NCI-H2196 (cell line): ENCODE measurements at regions not wholly inside any gene's neighbourhood (a gene's known extent, or its start where the extent isn't known, plus 50 kb on each side); places are given as distances from the start of the nearest gene placed in this dataset.

Experiments
- DNase-seq: peaks from one replicate; lab custom pipeline; 2025; ENCODE audit not compliant: unreplicated experiment; lab: John Stamatoyannopoulos, UW

DNA sequence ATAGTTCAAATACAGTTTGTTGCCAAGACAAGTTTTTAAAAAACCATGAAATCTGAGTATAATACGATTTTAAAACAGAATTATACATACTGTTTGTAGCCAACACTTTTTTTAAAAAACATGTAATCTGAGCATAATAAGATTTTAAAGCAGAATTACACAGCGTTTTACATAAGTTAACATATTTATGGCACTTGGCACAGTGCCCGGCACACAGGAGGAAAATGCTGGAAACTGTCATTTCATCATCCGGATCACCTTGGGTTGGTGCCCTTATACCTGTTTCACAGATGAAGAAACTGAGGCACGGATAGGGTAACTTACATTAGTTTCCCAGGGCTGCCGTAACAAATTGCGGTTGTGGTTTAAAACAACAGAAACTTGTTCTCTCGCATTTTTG, 193.0 kb downstream of the BMP7 start:
- no peak for DNase-seq

DNA sequence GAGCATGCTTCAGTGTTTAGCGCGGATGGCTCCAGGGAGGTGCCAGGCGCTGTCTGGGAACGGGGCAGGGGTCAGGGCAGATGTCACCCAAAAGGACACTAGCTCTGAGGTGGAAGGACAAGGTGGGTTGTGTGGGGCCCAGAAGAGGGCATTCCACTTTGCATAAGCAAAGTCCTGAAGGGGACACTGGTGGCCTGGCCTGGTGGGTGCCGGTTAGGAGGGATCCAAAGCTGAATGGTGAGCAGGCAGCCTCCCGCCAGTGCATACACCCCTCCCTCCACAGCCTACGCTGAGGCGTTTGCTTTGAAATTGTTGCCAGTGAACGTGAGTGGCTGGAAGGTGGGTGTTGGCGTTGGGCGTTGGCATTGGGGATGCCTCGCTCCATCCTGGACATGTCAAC, 192.1 kb downstream of the BMP7 start:
- DNase-seq = no peak

GRCh38 chr20:57075181-57075580, 191.3 kb downstream of the BMP7 start:
- no peak for DNase-seq

DNA sequence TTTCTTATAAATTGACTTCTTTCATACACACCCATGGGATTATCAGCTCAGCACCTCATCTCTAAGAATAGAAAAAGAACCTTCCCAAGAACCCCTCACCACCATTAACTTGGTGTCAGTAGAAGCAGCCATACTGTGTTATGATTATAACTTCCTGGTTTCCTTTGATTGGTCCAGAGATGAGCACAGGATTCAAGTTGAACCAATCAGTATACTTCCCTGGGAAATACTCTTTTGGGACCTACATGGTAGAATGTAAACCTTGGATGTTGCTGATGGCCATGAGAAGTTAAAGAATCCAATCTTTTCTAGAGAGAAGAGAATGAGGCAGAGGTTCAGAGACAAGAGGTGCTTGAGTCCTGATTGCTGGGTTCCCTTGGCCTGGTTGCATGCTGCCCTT, 190.8 kb downstream of the BMP7 start:
- no peak for DNase-seq

DNA sequence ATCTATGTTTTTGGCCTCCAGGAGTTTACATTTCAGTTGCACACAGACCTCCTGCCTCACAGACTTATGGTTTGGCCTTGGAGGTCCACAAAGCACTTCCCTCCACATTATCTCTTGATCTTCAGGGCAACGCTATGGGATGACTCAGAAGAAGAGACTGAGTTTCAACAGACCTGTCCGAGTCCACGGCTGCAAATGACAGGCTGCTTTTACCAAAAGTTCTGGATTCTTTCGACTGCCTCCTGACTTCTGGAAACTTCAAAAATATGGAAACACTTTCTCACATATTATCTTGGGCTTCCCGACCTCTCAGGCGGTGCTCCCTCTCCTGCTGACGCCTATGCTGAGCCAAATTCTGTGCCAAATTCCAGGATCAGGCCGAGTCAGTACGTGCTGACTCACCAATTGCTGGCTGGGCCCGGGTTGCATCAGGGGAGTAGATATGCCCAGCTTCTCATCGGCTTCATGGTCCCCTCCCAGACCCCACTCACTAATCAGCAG, 190.2 kb downstream of the BMP7 start:
- DNase-seq = no peak

DNA sequence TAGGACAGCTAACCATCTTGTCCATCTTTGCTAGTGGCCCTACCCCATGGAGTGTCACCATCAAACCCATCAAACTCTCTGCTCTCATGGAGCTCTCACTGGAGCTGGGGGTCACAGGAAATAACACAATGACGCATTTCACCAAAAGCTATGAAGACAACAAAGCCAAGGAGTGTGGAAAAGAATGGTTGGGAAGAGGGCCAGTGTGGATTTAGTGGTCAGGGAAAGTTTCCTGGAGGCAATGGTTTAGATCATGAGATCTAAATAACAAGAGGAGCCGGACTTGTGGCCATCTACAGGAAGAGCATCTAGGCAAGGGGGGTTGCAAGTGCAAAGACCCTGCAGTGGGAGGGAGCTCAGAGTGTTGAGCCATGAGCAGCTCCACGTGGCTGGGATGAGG, 189.5 kb downstream of the BMP7 start:
- DNase-seq = no peak

DNA sequence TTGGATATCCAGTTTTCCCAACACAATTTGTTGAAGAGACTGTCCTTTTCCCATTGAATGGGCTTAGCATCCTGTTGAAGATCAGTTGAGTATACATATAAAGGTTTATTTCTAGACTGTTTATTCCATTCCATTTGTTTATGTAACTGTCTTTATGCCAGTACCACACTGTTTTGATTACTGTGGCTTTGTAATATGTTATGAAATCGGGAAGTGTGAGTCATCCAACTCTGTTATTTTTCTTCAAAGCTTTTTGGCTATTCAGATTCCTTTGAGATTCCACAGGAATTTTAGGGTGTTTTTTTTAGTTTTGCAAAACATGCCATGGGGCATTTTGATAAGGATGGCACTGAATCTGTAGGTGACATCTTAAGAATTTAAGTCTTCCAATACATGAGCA, 188.3 kb downstream of the BMP7 start:
- DNase-seq = no peak

DNA sequence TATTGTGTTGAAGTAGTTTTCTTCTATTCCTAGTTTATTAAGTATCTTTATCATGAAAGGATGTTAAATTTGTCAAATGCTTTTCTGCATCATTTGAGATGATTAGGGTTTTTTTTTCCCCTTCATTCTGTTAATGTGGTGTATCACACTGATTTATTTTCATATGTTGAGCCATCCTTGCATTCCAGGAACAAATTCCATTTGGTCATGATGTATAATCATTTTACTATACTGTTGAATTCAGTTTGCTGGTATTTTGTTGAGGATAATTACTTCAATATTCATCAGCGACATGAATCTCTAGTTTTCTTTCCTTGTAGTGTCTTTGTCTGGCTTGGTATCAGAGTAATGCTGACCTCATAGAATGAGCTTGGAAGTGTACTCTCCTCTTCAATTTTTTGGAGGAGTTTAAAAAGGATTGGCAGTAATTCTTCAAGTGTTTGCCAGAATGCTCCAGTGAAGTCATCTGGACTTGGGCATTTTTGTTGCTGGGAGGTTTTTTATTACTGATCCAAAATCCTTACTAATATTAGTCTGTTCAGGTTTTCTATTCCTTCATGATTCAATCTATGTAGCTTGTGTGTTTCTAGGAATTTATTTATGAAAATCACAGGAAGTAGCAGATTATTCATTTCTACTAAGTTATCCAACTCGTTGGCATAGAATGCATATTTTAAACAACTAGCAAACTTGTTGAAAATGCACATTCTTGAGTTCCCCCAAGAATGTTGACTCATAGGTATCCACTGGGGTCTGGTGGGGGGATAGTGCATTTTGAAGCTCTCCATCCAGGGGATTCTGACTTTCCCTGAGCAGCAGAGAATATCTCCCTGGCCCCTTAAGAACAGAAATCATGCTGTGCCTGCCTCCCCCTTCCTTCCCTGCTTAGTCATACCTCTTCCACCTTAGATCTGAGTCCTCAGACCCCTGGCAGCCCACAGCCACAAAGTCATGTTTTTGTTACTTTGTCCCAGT, 187.1 kb downstream of the BMP7 start:
- no peak for DNase-seq

GRCh38 chr20:57080796-57081195, 185.6 kb downstream of the BMP7 start:
- no peak for DNase-seq

GRCh38 chr20:57082357-57082945, 184.0 kb downstream of the BMP7 start:
- DNase-seq = no peak

- DNase-seq = no peak
These were observed 183.4 kb downstream of the BMP7 start for GRCh38 chr20:57083072-57083471.

- DNase-seq = no peak
These were observed 180.4 kb downstream of the BMP7 start for GRCh38 chr20:57086066-57086465.

- DNase-seq = no peak
These were observed 179.3 kb downstream of the BMP7 start for GRCh38 chr20:57087102-57087501.

DNA sequence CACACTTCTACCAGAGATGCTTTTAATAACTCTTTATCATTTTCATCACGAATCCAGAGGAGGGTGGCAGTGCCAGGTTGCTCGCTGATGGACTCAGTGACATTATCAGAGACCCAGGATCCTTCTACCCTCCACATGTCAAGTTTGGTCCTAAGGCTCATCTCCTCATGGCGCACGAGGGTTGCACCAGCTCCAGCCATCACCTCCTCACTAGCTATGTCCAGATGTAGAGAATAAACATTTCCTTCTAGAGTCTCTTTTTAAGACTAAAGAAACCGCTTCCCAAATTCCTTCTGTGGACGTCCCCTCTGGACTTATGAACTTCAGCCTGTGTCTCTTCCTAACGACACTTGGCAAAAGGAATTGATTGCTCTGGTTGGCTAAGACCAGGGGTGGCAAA, 178.7 kb downstream of the BMP7 start:
- no peak for DNase-seq

DNA sequence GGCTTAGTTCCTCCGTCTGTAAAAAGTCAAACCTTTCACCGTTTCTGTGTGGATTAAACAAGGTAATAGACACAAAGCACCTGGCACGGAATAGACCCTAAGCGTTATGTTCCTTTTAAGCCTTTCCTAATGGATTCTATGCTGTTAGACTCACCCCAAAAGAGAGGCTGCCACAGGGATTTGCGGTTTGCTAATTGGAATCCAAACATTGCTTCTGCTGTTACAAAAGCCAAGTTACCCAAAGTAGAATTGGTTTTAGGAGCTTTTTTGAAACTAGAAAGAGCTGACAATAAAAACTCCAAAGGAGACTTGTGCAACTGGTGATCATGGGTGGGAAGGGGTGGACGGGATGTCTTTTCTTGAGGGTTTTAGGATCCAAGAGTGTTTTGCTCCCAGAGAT, 178.0 kb downstream of the BMP7 start:
- DNase-seq = no peak

DNA sequence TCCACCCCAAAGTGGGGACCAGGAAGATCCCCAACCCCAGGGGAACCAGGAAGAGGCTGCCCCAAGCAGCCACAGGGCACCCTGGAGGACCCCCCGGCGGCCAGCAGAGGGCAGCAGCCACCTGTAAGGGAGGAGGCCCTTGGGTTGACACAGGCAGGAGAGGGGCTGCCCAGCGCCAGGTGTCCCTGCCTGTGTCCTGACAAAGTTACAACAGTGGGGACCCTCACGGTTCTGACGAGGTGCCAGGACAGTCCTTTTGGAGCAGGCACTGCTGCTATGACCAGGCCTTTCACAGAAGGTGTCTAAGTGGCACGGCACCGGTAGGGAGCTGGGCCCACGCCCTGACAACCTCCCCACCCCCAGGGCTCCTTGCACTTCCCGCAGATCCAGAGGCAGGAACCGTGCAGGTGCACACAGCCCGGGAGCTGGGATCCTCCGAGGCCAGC, 176.7 kb downstream of the BMP7 start:
- DNase-seq = peak; percentile 53

GRCh38 chr20:57090590-57091560, 175.6 kb downstream of the BMP7 start:
- DNase-seq = no peak

DNA sequence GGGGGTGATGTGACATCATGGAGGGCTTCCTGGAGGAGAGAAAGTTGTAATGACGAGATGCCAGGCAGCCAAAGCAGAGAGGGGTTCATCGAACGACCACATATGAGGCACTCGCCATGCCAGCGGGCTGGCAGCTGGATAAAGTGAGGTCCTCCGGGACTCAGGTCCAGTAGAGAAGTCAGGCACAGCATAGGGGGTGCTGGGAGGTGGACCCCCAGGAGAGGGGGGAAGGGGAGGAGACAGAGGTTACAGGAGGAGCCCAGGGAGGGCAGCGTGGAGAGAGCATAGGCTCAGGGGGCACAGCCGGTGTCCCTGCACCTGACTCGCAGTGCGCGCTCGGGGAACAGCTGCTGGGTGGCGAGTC, 174.7 kb downstream of the BMP7 start:
- DNase-seq = no peak

DNA sequence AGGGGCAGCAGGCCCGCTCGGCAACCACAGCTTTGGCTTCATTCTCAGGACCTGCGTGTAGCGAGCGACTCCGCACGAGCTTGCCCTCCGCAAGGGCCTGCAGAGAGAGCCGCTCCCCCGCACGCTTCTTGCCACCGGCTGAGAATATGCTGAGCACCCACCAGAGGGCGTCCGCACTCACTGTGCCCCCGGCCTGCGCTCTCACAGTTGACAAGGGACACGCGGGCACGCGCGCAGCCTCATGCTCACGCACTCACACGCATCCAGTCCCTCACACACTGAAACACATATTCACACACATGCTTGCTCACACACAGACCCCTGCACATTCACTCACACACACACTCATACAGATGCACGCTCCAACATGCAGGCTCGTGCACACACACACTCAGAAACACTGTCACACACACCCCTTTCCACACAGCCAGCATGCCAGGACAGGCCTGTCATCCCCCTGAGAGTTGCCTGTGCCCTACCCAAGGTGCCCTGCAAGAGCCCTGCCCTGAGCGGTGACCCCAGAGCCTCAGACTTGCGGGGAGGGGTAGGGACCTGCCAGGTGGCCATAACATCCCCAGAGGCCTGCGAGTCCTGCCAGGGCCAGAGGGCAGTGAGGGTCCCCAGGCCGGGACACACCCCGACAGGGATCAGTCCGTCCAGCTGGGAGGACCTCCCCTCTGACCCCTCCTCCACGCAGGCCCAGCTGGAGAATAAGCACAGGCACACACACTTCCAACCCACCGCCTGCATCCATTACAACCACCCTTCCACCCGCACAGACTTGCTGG, 174.1 kb downstream of the BMP7 start:
- peak; percentile 63 for DNase-seq

- no peak for DNase-seq
These were observed 173.4 kb downstream of the BMP7 start for GRCh38 chr20:57092900-57093530.
